ENCODE measurements at regions not wholly inside any gene's neighbourhood (a gene's known extent, or its start where the extent isn't known, plus 50 kb on each side); places are given as distances from the start of the nearest gene placed in this dataset.

DNA sequence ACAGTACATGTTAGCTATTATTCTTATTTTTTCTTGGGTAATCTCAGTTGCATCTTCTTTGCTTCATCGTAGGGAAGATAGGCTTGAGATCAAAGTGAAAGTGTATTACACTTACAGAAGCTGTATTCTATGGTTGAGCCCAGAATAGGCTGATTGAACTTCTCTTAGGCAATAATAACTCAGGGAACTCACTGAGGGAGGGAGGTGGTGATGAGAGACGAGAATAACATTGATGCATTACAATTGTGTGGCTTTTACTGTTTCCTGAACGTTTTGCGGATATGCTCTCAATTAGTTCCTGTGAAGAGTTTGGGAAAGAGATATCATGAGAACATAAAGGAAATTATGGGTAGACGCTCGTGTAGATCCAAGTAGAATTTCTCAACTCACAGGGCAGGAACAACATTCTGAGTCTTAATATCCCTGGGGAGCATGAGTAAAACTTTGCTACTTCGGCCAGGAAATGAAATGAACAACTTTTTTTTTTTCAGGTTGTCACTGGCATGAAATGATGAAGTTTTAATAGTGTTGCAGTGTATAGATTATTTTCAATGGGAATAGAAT, 302.2 kb downstream of the TUSC7 start:
- no peak for TF ChIP-seq CTCF (IDR thresholded peaks at IDR 0.05)
- TF ChIP-seq POLR2AphosphoS5 (IDR thresholded peaks at IDR 0.05), result no peak
- no peak for TF ChIP-seq POLR2A (IDR thresholded peaks at IDR 0.05)

Measured in prostate gland (tissue), 2 donors.